ENCODE measurements at regions not wholly inside any gene's neighbourhood (a gene's known extent, or its start where the extent isn't known, plus 50 kb on each side); places are given as distances from the start of the nearest gene placed in this dataset.

- no peak for DNase-seq
Observed at GRCh38 chr9:78788101-78788500, 491.2 kb downstream of the PSAT1 start.

DNA sequence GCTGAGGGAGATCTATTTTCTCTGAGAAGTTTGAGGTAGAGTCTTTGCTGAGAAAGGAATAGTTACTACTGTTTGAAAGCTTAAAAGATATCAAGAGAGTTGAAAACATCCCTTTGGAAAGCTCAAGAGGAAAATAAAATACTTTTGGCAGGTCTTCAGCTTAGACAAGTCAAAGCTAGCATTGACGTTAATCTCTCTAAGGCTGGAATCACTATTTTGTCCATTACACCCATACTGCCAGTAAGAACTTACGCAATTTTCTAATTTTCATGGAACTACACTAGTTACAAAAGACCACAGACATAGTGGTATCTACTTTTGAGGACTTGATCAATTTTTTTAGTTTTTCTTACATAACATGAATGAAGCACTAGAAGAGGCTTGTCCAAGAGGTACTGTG lies 494.9 kb downstream of the PSAT1 start:
- no peak for DNase-seq

- no peak for DNase-seq
Observed at GRCh38 chr9:78792745-78793144, 495.8 kb downstream of the PSAT1 start.

DNA sequence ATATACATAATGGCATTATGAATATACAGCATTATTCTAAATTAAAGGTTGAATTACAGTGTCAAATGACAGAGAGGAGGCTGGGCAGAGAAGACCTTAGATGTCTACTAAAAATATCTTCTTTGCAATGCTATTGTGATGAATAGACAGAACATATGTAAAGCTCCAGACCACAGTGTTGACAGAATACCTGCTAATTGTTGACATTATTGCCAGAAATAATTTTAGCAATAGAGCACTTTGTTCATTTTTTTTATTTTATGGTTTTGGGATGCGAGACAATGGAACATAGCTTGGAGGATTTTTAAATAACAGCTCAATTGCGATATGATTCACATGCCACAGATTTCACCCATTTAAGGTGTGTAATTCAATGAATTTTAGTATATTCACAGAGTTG lies 508.8 kb downstream of the PSAT1 start:
- DNase-seq: no peak

- no peak for DNase-seq
Observed at GRCh38 chr9:78806492-78807160, 509.7 kb downstream of the PSAT1 start.

DNA sequence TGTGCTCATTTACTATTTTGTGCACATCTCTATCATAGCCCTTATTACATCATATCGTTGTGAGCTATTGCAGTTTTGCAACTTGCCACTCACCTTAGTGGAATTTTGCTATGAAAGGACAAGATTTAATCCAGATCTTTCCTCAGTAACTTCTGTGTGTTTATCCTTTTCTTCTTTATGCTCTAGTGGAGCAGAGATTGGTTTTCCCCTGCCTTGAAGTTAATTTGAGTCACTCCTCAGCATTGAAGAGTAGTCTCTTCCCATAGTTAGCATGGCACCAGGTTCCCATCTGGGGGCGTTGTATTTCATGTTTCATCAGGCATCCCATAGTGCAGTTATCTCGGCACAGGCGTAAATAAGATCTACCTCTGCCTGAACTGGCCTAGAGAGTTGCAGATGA lies 510.4 kb downstream of the PSAT1 start:
- DNase-seq: no peak

DNA sequence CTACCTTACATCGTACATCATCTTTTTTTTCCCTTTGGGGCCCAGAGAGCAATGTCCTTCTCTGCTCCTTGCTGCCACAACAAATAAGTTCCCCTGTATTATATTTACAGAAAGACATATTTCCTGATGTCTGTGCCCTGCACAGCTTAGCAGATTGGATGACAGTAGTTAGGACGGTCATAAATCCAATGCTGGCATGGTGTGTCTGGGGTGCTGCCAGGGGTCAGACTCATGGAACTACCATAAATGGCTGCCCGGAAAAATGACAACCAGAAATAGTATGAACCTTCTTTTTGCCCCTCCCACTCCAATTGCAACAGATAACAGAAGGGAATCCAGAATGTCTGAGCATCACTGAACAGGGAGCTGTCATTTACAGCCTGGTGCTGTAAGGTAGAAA lies 511.1 kb downstream of the PSAT1 start:
- no peak for DNase-seq

- DNase-seq: no peak
Observed at GRCh38 chr9:78811622-78812276, 514.8 kb downstream of the PSAT1 start.

- no peak for DNase-seq
Observed at GRCh38 chr9:78812665-78813064, 515.7 kb downstream of the PSAT1 start.

GRCh38 chr9:78813602-78814180 lies 516.8 kb downstream of the PSAT1 start:
- no peak for DNase-seq

- peak in 2 of 56 donors; percentile 2 to 27 for DNase-seq
Observed at GRCh38 chr9:78821126-78821822, 524.3 kb downstream of the PSAT1 start.

DNA sequence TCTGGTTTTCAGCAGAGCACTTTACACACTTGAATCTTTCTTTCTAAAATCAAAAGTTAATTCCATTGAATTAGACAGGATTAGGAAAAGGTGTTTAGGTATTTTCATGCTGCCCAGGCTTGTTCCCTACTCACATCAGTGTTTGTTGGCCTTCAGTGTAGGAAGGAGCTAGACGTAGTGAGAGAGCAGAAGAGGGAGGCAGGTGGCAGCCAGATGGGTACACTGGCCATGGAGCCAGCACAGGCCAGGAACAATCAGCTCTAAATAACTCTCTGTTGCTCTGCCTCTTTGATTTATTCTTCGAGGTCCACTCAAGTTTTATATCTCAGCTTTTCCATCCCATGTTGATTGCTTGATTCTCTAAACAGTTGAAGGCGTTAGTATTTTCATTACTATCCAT lies 529.6 kb downstream of the PSAT1 start:
- no peak for DNase-seq

DNA sequence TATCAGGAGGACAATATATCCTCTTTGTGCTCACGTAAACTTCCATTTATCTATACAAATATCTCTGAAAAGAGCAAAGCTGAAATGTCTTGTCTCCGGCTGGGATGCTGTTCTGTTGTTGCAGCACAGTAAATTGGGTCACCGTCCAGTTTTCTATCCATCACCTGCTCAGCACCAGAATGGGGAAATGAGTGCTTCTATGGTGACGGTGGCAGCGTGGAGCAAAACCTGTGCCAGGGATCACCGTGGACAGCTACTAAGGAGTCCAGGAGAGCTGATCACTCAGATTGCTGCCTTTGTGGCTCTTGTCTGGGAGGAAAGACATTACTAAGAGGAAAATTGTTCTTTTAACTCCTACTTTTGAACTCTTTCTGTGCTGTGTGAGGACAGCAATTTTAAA lies 531.6 kb downstream of the PSAT1 start:
- DNase-seq: no peak

DNA sequence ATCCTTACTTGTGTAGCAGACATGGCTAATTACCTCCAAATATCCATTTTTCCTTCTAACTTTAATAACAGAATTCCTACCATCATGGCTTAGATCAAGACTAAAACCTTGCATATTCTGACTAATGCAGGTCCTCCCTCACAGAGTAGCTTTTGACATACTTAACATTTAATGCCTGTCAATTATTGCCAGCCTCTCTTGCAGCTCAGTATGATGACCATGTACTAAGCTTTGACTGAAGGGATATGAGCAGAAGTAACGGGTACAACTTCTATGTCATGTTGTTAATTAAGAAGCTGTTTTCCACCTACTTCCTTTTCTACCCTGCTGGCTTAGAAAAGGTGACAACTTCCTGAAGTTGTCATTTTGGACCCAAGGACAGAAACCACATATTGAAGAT lies 533.4 kb downstream of the PSAT1 start:
- no peak for DNase-seq

DNA sequence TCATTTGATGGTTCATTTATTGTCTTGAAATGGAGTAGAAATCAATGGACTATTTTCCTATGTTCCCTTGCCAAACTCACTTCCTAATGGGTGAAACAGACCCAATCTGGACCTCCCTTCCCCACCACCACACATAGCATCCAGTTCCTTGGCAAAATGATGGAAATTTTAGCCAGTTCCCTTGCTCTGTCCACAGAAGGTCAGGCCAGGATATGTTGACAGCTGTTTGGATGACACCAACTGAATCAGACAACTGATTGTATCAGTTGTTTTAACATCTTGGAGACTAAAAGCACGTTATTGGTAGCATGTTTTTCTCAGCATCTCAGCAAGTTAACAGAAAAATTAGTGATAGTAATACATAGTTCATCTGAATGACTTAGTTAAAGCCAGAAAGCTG lies 534.8 kb downstream of the PSAT1 start:
- DNase-seq: no peak

DNA sequence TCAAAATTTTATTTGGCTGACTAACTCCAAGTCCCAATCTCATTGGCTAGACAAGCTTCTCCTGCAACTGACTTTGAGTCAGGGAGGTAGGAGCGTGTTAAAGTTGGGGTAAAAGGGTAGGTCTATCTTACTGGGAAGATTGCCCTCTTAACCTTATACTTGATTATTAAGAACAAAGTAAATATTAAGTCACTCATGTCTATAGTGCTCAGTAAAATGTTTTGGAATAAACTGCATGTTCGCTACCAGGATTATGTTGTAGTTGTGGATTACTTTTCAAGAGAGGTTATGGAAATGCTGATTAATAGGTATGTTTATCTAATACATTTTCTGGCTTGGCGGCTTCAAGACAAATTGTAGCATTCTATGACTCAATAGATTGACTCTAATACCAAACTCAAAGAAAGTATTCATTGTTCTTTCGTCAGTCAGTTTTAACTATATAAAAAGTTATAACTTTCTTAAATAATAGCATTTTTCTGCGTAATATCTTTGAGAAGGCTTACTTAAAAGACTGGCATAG lies 539.1 kb downstream of the PSAT1 start:
- no peak for DNase-seq

GRCh38 chr9:78839252-78839651 lies 542.3 kb downstream of the PSAT1 start:
- DNase-seq: no peak

GRCh38 chr9:78848061-78848460 lies 551.1 kb downstream of the PSAT1 start:
- DNase-seq: no peak

- DNase-seq: no peak
Observed at GRCh38 chr9:78856144-78856543, 559.2 kb downstream of the PSAT1 start.

DNA sequence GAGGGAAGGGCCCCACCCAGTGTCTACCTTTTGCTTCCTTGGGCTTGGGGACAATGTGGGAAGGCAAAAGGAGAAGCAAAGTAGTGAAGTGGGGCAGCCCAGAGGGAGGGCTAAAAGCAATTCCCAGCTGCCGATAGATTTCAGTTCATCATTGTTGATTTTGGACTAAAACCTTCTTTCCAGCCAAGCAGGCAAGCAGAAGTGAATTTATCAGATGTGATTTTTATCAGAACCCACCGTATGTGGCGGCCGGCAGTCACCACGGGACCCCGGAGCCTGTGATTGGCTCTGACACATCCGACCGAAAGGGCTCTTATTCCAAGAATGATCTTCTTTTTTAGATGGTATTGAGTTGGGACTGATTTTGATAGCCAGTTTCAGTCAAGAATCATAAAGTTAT lies 559.9 kb downstream of the PSAT1 start:
- DNase-seq: no peak

DNA sequence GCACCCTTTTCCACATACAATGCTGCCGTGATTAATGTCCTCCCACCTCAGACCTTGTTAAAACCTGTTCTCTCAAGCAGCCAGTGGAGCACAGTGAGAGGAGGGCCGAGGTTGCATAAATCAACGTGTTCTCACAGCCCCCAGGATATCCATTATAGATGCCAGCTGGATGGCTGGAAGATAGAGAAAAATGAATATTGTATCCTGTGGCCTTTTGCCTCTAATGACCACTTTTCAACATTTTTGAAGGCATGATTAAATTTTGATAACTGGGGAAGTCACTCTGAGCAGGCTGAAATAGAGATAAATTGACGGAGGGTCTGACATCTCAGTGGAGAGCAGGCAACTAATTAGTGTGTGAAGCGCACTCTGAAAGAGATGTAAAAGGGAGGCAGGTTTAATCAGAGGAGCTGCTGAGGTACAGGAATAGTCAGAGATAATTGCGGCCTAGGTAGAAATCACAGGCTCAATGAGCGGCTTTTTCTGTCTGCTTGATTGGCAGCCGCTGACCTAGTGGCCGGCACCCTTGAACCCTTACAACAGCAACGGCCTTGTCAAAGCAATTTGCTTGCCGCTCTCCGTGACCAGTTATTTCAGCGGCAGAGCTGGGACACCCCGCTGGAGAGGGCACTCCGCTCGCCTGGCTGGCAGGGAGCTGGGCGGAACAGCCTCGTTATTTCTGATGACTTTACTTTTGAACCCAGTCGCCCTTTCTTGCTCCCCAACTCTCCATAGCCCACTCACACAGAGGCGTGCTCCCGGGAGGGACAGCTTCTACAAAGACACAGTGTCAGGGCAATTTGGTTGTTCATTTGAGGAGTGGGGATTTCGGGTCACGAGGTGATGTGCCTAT lies 560.7 kb downstream of the PSAT1 start:
- no peak for DNase-seq
